ENCODE measurements at regions not wholly inside any gene's neighbourhood (a gene's known extent, or its start where the extent isn't known, plus 50 kb on each side); places are given as distances from the start of the nearest gene placed in this dataset.

DNA sequence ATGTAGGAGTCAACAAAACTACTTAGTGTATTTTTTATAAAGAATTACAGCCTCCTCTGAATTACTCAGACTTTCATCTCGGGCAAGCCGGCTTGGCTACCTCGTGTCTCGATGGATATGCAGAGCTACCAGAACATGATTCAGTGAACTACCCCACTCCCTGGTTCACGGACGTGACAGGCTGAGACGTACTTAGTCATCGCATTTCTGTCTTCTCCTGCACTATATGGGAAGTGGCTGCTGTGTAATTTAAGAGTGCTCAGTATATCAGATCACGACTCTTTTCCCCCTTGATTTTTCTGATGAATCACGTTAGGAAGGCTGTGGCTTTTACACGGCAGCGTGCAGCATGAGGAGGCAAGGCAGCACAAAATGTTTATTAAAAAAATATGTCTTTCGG lies 302.7 kb upstream of the ZFP64 start:
- H3K4me1 ChIP-seq: peaks cover 0 to 9% (median 0%) of the 10 kb centered on the region in 6 donors
- H3K27me3 ChIP-seq (replicated peaks in 1 of 7): peaks cover 0 to 16% (median 0%) of the 10 kb centered on the region in 7 donors
- H3K4me3 ChIP-seq: no peak overlapping the region
- peaks cover 0 to 4% (median 0%) of the 10 kb centered on the region in 8 donors for H3K9me3 ChIP-seq
- no peaks in the 10 kb centered on the region for H3K36me3 ChIP-seq
- no peak for DNase-seq
- TF ChIP-seq POLR2AphosphoS5 (IDR thresholded peaks at IDR 0.05) (no peak), POLR2A (IDR thresholded peaks at IDR 0.05) (no peak)
- TF ChIP-seq, protein P1, sequence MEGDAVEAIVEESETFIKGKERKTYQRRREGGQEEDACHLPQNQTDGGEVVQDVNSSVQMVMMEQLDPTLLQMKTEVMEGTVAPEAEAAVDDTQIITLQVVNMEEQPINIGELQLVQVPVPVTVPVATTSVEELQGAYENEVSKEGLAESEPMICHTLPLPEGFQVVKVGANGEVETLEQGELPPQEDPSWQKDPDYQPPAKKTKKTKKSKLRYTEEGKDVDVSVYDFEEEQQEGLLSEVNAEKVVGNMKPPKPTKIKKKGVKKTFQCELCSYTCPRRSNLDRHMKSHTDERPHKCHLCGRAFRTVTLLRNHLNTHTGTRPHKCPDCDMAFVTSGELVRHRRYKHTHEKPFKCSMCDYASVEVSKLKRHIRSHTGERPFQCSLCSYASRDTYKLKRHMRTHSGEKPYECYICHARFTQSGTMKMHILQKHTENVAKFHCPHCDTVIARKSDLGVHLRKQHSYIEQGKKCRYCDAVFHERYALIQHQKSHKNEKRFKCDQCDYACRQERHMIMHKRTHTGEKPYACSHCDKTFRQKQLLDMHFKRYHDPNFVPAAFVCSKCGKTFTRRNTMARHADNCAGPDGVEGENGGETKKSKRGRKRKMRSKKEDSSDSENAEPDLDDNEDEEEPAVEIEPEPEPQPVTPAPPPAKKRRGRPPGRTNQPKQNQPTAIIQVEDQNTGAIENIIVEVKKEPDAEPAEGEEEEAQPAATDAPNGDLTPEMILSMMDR (IDR thresholded peaks at IDR 0.05 in 8 of 11, conservative IDR thresholded peaks at IDR 0.05 in 3 of 11): no peak
- intact Hi-C loops (cut with DNase I; ENCODE audit: low total_unique reads): no loop called here
- 11 to 39% (median 22%) methylated on average over 13 of the region's 13 CpGs for WGBS, 5 donors
- no peak overlapping the region for H3K27ac ChIP-seq

DNA sequence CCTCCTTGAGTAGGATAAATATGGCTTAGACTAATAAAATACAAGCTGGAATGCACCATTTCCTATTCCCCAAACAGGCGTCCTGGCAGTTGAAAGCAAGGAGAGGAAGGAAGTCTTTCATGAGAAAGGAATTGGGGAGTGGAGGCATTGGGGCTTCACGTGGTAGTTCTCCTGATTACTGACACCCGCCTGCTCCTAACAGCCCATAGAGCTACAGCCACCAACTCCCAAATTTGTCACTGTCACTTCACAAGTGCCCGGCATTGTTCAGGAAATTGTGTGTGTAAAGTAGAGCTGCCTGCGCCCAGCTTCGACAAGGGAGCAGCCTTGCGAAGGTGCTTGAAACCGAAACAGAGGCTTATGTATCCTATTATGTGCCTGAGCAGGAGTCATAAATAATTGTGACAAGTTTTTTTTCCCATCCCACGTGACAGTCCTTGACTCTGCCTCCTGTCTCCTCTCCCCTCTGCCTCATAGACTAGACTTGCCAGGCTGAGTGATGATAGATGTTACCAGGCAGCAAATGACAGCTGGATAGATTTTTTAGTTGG lies 301.7 kb upstream of the ZFP64 start:
- Histone ChIP-seq H3K4me3 (peak overlapping the region in 3 of 8 donors; percentile 10 to 44 (median 17)), H3K36me3 (no peaks in the 10 kb centered on the region), H3K4me1 (peaks cover 0 to 9% (median 0%) of the 10 kb centered on the region in 6 donors), H3K9me3 (peaks cover 0 to 4% (median 0%) of the 10 kb centered on the region in 8 donors), H3K27me3 (replicated peaks in 1 of 7) (peaks cover 0 to 16% (median 0%) of the 10 kb centered on the region in 7 donors), H3K27ac (peak overlapping the region in 3 of 8 donors; percentile 10 to 45 (median 35))
- intact Hi-C loops (cut with DNase I; ENCODE audit: low total_unique reads): no loop called here
- DNase-seq: no peak
- WGBS, 5 donors: 1 to 4% (median 3%) methylated on average over 9 of the region's 9 CpGs
- no peak for TF ChIP-seq POLR2AphosphoS5 (IDR thresholded peaks at IDR 0.05)
- no peak for TF ChIP-seq POLR2A (IDR thresholded peaks at IDR 0.05)
- TF ChIP-seq, protein P1 (IDR thresholded peaks at IDR 0.05 in 8 of 11, conservative IDR thresholded peaks at IDR 0.05 in 3 of 11): no peak

DNA sequence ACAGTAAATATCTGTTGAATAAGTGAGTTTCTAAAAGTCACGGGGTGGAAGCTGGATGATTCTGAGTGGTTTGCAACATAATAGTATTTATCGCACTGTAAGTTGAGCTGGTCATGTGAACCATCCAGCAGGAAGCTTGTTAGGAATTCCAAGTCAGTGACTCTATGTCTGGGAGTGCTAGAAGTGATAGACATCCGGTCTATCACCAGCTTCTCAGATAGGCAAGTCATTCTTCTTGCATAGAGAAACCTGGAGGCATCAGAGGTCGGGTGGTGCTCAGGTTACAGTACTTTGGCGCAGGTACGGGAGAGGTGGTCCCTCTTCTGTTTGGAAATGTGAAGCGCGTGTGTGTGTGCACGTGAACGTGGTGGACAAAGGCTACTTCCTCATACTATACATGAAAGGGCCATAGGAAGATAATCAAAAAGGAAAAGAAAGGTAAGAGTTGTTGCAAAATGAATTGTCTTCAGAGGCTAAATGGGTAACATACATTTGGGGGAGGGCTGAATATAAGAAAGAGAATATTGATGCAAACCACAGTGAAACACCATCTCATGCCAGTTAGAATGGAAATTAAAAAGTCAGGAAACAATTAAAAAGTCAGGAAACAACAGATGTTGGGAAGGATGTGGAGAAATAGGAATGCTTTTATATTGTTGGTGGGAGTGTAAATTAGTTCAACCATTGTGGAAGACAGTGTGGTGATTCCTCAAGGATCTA lies 299.3 kb upstream of the ZFP64 start:
- intact Hi-C loops (cut with DNase I; ENCODE audit: low total_unique reads): no loop called here
- Histone ChIP-seq H3K4me3 (no peak overlapping the region), H3K36me3 (no peaks in the 10 kb centered on the region), H3K27me3 (replicated peaks in 1 of 7) (peaks cover 0 to 16% (median 0%) of the 10 kb centered on the region in 7 donors), H3K27ac (no peak overlapping the region), H3K4me1 (peaks cover 0 to 9% (median 0%) of the 10 kb centered on the region in 6 donors), H3K9me3 (peaks cover 0 to 4% (median 0%) of the 10 kb centered on the region in 8 donors)
- 85 to 89% (median 87%) methylated on average over 10 of the region's 10 CpGs for WGBS, 5 donors
- no peak for DNase-seq
- TF ChIP-seq, protein P1 (IDR thresholded peaks at IDR 0.05 in 8 of 11, conservative IDR thresholded peaks at IDR 0.05 in 3 of 11): no peak

DNA sequence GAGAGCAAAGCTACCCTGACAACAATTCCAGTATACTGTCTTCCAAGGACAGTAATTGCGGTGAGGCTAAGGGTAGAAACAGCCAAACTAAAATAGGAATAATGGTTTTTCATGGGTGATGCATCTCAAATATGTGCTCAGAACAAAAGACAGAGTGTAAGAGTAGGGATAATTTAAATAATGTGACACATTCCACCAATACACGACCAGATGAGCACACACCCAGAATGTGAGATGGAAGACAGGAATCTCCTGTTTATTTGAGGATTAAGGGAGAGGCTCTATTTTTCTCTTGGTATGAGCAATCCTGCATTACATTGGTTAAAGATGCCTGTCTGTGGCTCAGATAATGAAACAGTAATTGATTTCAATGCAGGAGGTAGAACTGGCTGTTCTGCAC lies 292.9 kb upstream of the ZFP64 start:
- intact Hi-C loops (cut with DNase I; ENCODE audit: low total_unique reads): no loop called here
- no peak overlapping the region for H3K27ac ChIP-seq
- WGBS, 5 donors: 59 to 77% (median 74%) methylated on average over 2 of the region's 2 CpGs

More for the DNA sequence above, 292.9 kb upstream of the ZFP64 start:
- Histone ChIP-seq H3K4me3 (no peak overlapping the region), H3K4me1 (no peaks in the 10 kb centered on the region), H3K9me3 (no peaks in the 10 kb centered on the region), H3K27me3 (replicated peaks in 1 of 7) (no peaks in the 10 kb centered on the region), H3K36me3 (no peaks in the 10 kb centered on the region)
- TF ChIP-seq, protein P1 (IDR thresholded peaks at IDR 0.05 in 8 of 11, conservative IDR thresholded peaks at IDR 0.05 in 3 of 11): no peak
- TF ChIP-seq POLR2AphosphoS5 (IDR thresholded peaks at IDR 0.05) (no peak), POLR2A (IDR thresholded peaks at IDR 0.05) (no peak)
- DNase-seq: no peak

All from spleen (tissue), 11 donors.